HFFc6 (cell line): ENCODE measurements at regions not wholly inside any gene's neighbourhood (a gene's known extent, or its start where the extent isn't known, plus 50 kb on each side); places are given as distances from the start of the nearest gene placed in this dataset.

ENCODE experiments used
- DNase-seq: peaks from one replicate; pipeline ENCODE4 v3.0.0-alpha.2; 2018
- H3K27ac Mint-ChIP-seq: 2 replicates; pipeline ENCODE4 v1.8.0; 2020; ENCODE audit warnings: mild to moderate bottlenecking, mixed read lengths
- H3K27me3 Mint-ChIP-seq: 2 replicates; pipeline ENCODE4 v1.8.0; 2021; ENCODE audit warnings: mild to moderate bottlenecking, moderate library complexity, mixed read lengths; ENCODE audit not compliant: insufficient read depth
- H3K36me3 Mint-ChIP-seq: 2 replicates; pipeline ENCODE4 v1.8.0; 2021; ENCODE audit warnings: low read depth, mixed read lengths
- H3K4me1 Mint-ChIP-seq: 2 replicates; pipeline ENCODE4 v1.8.0; 2020; ENCODE audit warnings: low read depth, mixed read lengths
- H3K4me3 Mint-ChIP-seq: 2 replicates; pipeline ENCODE4 v1.8.0; 2020; ENCODE audit warnings: mild to moderate bottlenecking, moderate library complexity, mixed read lengths
- H3K9me3 Mint-ChIP-seq: 2 replicates; pipeline ENCODE4 v1.8.0; 2020; ENCODE audit warnings: mild to moderate bottlenecking, mixed read lengths
- CTCF ChIP-seq: fragments of 200-600 bp; sonication (generic); IDR thresholded peaks from 2 replicates; pipeline ENCODE4 v1.5.0; 2021; ENCODE audit warnings: antibody characterized with exemption, mild to moderate bottlenecking

DNA sequence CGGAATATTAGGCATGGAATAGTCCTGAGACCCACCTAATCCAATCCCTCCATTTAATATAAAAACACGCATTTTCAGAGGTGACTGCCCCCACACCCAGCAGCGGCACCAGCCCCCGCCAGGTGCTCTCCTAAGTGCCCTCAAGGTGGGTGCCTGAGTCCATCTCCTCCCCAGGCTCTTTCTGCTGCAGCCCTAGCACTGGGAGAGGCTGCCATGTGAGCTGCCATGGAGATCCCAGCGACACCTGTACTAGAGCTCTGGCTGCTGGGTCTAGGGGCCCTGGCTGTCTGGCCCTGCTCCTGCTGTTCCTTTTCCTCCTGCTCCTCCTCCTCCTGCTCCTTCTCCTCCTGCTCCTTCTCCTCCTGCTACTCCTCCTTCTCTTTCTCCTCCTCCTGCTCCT, 191.1 kb upstream of the BMPER start:
- no peak overlapping the region for H3K27ac Mint-ChIP-seq
- DNase-seq, result no peak
- no peak for TF ChIP-seq CTCF
- no peaks in the 10 kb centered on the region; the same call in none of the 2 replicates for H3K27me3 Mint-ChIP-seq
- no peak overlapping the region for H3K4me3 Mint-ChIP-seq
- H3K4me1 Mint-ChIP-seq, result peaks cover 31% of the 10 kb centered on the region
- no peaks in the 10 kb centered on the region for H3K9me3 Mint-ChIP-seq
- no peaks in the 10 kb centered on the region for H3K36me3 Mint-ChIP-seq

DNA sequence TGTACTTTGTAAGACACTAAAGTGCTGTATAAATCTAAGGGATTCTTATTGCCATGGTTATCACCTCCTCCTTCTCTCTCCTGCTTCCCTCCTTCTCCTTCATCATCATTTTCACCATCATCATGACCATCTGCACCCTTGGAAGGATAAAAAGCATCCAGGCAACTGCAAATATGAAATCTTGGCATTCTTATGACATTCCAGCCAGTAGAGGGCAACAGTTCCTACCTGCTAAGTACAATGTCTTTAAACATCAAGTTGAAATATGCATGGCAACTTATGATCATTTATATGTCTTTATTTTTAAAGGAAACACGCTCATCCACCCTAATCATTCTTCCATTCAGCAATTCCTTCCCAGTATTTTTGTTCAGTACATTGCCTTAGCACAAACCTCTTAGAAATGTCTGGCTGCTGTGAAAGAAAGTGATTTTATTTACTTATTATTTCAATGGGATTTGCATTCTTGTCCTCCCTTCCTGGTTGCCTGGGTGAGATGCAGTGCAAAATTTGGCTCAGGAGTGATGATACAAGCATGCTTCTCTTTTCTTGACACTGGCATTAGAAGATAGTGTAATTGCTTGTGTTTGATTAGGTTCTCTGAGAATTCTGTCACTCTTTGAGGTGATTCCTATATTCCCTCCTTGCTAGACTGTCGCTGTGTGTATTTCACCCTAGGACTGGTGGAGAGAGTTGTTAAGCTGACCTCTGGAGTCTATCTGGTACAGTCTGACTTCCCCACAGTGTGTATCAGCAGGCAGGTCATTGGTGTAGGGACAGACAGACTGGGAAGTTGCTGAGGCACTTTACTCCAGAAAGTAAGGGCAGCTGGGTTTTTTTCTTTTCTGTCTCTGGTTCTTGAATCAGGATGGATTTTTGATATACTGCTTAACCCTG, 188.5 kb upstream of the BMPER start:
- H3K27me3 Mint-ChIP-seq, result peaks cover 2% of the 10 kb centered on the region
- no peak overlapping the region for H3K27ac Mint-ChIP-seq
- DNase-seq, result peak; percentile 27
- no peak overlapping the region for H3K4me3 Mint-ChIP-seq
- peaks cover 31% of the 10 kb centered on the region for H3K4me1 Mint-ChIP-seq
- TF ChIP-seq CTCF, result peak; percentile 90
- no peaks in the 10 kb centered on the region for H3K36me3 Mint-ChIP-seq
- no peaks in the 10 kb centered on the region for H3K9me3 Mint-ChIP-seq

DNA sequence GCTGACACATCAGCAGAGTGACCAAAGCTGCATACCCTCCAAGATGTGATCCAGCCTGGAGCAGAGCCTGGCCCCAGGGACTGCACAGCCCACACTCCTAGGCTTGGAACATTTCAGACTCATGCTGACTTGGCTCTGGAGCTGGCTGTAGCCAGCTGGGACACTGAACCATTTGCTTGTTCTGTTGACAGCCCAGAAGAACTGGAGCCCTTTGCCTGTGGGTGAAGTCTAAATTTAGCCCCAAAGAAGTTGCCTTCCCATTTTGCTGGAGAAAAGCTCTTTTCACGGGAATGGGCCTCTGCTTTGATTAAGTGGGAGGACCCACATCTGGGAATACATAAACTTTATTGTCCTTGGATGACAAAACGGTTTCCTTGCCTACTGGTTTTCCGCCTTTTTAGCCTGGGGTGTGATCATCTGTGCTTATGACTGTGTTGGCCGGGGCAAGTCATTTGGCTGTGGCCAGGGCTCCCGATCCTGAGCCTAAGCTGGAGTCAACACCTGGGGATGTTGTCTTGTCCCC, 186.2 kb upstream of the BMPER start:
- no peak overlapping the region for H3K27ac Mint-ChIP-seq
- DNase-seq, result no peak
- H3K4me3 Mint-ChIP-seq, result no peak overlapping the region
- H3K27me3 Mint-ChIP-seq, result peaks cover 2% of the 10 kb centered on the region
- no peaks in the 10 kb centered on the region for H3K9me3 Mint-ChIP-seq
- TF ChIP-seq CTCF, result no peak
- peaks cover 50% of the 10 kb centered on the region for H3K4me1 Mint-ChIP-seq
- H3K36me3 Mint-ChIP-seq, result no peaks in the 10 kb centered on the region

GRCh38 chr7:33720139-33720538, 185.2 kb upstream of the BMPER start:
- peaks cover 45% of the 10 kb centered on the region for H3K4me1 Mint-ChIP-seq
- peaks cover 2% of the 10 kb centered on the region for H3K27me3 Mint-ChIP-seq
- no peaks in the 10 kb centered on the region for H3K9me3 Mint-ChIP-seq
- no peak for DNase-seq
- no peak overlapping the region for H3K4me3 Mint-ChIP-seq
- no peak for TF ChIP-seq CTCF
- no peak overlapping the region for H3K27ac Mint-ChIP-seq
- H3K36me3 Mint-ChIP-seq, result no peaks in the 10 kb centered on the region

- Mint-ChIP-seq H3K4me3 (no peak overlapping the region), H3K27ac (no peak overlapping the region), H3K36me3 (no peaks in the 10 kb centered on the region), H3K9me3 (no peaks in the 10 kb centered on the region), H3K27me3 (peaks cover 2% of the 10 kb centered on the region), H3K4me1 (peaks cover 44% of the 10 kb centered on the region)
- TF ChIP-seq CTCF, result no peak
- DNase-seq, result no peak
These were observed 184.5 kb upstream of the BMPER start for GRCh38 chr7:33720870-33721269.
